Glomerular endothelial cell (primary cell): ENCODE measurements at regions not wholly inside any gene's neighbourhood (a gene's known extent, or its start where the extent isn't known, plus 50 kb on each side); places are given as distances from the start of the nearest gene placed in this dataset.

ENCODE experiments used
- DNase-seq: peaks from one replicate; pipeline ENCODE4 v3.0.0-alpha.2; 2011; ENCODE audit warnings: low read depth, low spot score; ENCODE audit errors: extremely low read depth

- no peak for DNase-seq
Observed at GRCh38 chr7:20021831-20022230, 195.4 kb downstream of the MACC1 start.

- no peak for DNase-seq
Observed at GRCh38 chr7:20021066-20021465, 196.1 kb downstream of the MACC1 start.

GRCh38 chr7:20019757-20020432 lies 197.3 kb downstream of the MACC1 start:
- no peak for DNase-seq

GRCh38 chr7:20016669-20017068 lies 200.5 kb downstream of the MACC1 start:
- DNase-seq, result no peak

GRCh38 chr7:20013536-20013935 lies 203.6 kb downstream of the MACC1 start:
- DNase-seq, result no peak

- no peak for DNase-seq
Observed at GRCh38 chr7:20012100-20012499, 205.1 kb downstream of the MACC1 start.

- no peak for DNase-seq
Observed at GRCh38 chr7:20010877-20011276, 206.3 kb downstream of the MACC1 start.

GRCh38 chr7:20007510-20007909 lies 209.7 kb downstream of the MACC1 start:
- DNase-seq, result no peak

GRCh38 chr7:20005081-20005480 lies 212.1 kb downstream of the MACC1 start:
- DNase-seq, result no peak

- DNase-seq, result no peak
Observed at GRCh38 chr7:19999681-20000080, 217.5 kb downstream of the MACC1 start.

GRCh38 chr7:19991936-19992335 lies 218.5 kb upstream of the TMEM196 start:
- DNase-seq, result no peak

GRCh38 chr7:19989906-19990305 lies 216.5 kb upstream of the TMEM196 start:
- no peak for DNase-seq

- no peak for DNase-seq
Observed at GRCh38 chr7:19988860-19989259, 215.4 kb upstream of the TMEM196 start.

GRCh38 chr7:19984231-19984632 lies 210.8 kb upstream of the TMEM196 start:
- DNase-seq, result no peak

GRCh38 chr7:19982841-19983835 lies 209.7 kb upstream of the TMEM196 start:
- DNase-seq, result no peak

- no peak for DNase-seq
Observed at GRCh38 chr7:19973581-19973980, 200.2 kb upstream of the TMEM196 start.

- DNase-seq, result no peak
Observed at GRCh38 chr7:19972876-19973275, 199.5 kb upstream of the TMEM196 start.

GRCh38 chr7:19971956-19972355 lies 198.5 kb upstream of the TMEM196 start:
- no peak for DNase-seq

- no peak for DNase-seq
Observed at GRCh38 chr7:19970514-19970913, 197.1 kb upstream of the TMEM196 start.

- no peak for DNase-seq
Observed at GRCh38 chr7:19969859-19970493, 196.6 kb upstream of the TMEM196 start.

GRCh38 chr7:19964246-19964645 lies 190.8 kb upstream of the TMEM196 start:
- DNase-seq, result no peak
